ENCODE measurements at regions not wholly inside any gene's neighbourhood (a gene's known extent, or its start where the extent isn't known, plus 50 kb on each side); places are given as distances from the start of the nearest gene placed in this dataset.

DNA sequence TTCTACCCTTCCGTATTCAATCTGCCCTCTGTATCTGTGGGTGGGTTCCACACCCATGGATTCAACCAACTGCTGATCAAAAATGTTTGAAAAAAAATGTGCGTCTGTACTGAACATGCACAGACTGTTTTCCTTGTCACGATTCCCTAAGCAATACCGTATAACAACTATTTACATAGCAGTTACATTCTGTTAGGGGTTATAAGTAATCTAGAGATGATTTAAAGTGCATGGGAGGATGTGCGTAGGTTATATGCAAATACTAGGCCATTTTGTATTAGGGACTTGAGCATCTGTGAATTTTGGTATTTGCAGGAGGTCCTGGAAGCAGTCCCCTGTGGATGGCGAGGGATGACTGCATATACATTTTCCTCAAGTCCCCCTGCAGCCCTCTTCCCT lies 486.9 kb downstream of the PREX1 start:
- Histone ChIP-seq H3K27ac (no peak overlapping the region), H3K27me3 (replicated peaks) (no peaks in the 10 kb centered on the region), H3K36me3 (replicated peaks) (no peaks in the 10 kb centered on the region), H3K4me3 (ENCODE audit: low read depth, low read length) (no peak overlapping the region)
- no peak for DNase-seq
- in situ Hi-C loops (cut with HindIII; ENCODE audit: low pct_ligation_motif_present, low sequenced_read_pairs) = no loop called here
- TF ChIP-seq, protein P1, sequence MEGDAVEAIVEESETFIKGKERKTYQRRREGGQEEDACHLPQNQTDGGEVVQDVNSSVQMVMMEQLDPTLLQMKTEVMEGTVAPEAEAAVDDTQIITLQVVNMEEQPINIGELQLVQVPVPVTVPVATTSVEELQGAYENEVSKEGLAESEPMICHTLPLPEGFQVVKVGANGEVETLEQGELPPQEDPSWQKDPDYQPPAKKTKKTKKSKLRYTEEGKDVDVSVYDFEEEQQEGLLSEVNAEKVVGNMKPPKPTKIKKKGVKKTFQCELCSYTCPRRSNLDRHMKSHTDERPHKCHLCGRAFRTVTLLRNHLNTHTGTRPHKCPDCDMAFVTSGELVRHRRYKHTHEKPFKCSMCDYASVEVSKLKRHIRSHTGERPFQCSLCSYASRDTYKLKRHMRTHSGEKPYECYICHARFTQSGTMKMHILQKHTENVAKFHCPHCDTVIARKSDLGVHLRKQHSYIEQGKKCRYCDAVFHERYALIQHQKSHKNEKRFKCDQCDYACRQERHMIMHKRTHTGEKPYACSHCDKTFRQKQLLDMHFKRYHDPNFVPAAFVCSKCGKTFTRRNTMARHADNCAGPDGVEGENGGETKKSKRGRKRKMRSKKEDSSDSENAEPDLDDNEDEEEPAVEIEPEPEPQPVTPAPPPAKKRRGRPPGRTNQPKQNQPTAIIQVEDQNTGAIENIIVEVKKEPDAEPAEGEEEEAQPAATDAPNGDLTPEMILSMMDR (IDR thresholded peaks at IDR 0.05; ENCODE audit: low read depth, low read length, missing control alignments) = no peak

GRCh38 chr20:48339986-48340882 lies 487.6 kb downstream of the PREX1 start:
- in situ Hi-C loops (cut with HindIII; ENCODE audit: low pct_ligation_motif_present, low sequenced_read_pairs) = no loop called here
- no peak overlapping the region for H3K27ac ChIP-seq
- no peaks in the 10 kb centered on the region for H3K27me3 ChIP-seq (replicated peaks)
- H3K36me3 ChIP-seq (replicated peaks) = no peaks in the 10 kb centered on the region
- H3K4me3 ChIP-seq (ENCODE audit: low read depth, low read length) = no peak overlapping the region
- TF ChIP-seq, protein P1 (IDR thresholded peaks at IDR 0.05; ENCODE audit: low read depth, low read length, missing control alignments) = no peak
- no peak for DNase-seq

DNA sequence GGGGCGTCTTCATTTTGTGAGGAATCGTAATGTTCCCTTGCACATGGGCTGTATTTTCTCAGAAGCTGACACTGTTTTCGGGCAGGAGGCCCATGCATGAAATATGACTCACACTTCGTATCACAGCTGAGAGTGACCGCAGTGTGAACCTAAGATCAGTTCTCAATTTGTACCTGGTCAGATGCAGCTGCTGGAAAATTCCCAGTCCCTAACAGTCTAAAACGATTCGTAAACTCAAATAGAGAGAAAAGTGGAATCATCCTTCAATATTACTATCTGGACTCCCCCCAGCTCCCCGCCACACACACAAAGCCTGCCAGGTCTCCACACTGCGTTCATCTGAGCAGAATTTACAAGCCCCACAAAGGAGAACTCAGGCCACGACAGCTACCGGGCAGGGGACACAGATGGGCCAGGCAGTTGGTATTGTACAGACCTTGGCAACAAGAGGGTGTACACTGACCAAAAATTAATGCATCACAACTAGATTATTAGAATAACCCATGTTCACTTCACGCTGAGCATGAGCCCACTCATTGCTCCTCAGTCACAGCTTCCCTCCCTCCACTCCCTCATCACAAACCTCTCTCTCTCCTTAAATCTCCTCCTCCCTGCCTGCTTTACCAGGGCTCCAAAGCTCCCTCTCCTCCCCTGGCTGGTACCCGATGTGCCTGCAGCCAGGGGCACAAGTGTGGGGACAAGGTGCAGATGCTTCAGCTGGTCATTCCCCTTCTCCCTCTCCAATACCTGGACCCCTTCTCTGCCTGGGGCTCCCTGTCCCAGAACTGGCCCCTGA lies 488.4 kb downstream of the PREX1 start:
- Histone ChIP-seq H3K36me3 (replicated peaks) (no peaks in the 10 kb centered on the region), H3K27me3 (replicated peaks) (no peaks in the 10 kb centered on the region), H3K27ac (peak overlapping the region; percentile 56), H3K4me3 (ENCODE audit: low read depth, low read length) (no peak overlapping the region)
- TF ChIP-seq, protein P1 (IDR thresholded peaks at IDR 0.05; ENCODE audit: low read depth, low read length, missing control alignments) = no peak
- DNase-seq = peak; percentile 63
- in situ Hi-C loops (cut with HindIII; ENCODE audit: low pct_ligation_motif_present, low sequenced_read_pairs) = no loop called here

DNA sequence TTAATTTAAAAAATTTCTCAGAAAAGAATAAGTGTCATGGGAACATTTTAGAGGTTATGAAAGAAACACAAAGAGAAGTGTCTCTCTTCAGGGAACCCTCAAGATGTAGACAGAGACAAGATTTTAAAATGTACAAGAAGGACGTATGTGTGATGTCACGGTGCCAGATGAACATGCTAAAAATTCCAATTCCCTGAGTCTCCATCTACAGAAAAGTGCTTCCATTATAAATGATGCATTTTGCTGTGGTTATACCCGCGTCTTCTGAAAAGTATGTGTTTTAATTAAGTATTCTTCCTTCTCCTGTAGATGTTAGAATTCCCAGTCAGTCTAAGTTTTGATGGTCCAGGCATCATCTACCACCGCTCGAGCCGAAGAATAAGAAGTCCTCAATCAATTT lies 489.1 kb downstream of the PREX1 start:
- TF ChIP-seq, protein P1 (IDR thresholded peaks at IDR 0.05; ENCODE audit: low read depth, low read length, missing control alignments) = no peak
- in situ Hi-C loops (cut with HindIII; ENCODE audit: low pct_ligation_motif_present, low sequenced_read_pairs) = no loop called here
- H3K27me3 ChIP-seq (replicated peaks) = no peaks in the 10 kb centered on the region
- H3K4me3 ChIP-seq (ENCODE audit: low read depth, low read length) = no peak overlapping the region
- peak; percentile 36 for DNase-seq
- no peaks in the 10 kb centered on the region for H3K36me3 ChIP-seq (replicated peaks)
- H3K27ac ChIP-seq = peak overlapping the region; percentile 56

- no peak for DNase-seq
- no peak overlapping the region for H3K4me3 ChIP-seq (ENCODE audit: low read depth, low read length)
- no peak overlapping the region for H3K27ac ChIP-seq
- H3K36me3 ChIP-seq (replicated peaks) = no peaks in the 10 kb centered on the region
- TF ChIP-seq, protein P1 (IDR thresholded peaks at IDR 0.05; ENCODE audit: low read depth, low read length, missing control alignments) = no peak
- in situ Hi-C loops (cut with HindIII; ENCODE audit: low pct_ligation_motif_present, low sequenced_read_pairs) = no loop called here
- H3K27me3 ChIP-seq (replicated peaks) = no peaks in the 10 kb centered on the region
Observed at GRCh38 chr20:48336597-48336996, 491.2 kb downstream of the PREX1 start.

All from brain microvascular endothelial cell (primary cell).